ENCODE measurements at regions not wholly inside any gene's neighbourhood (a gene's known extent, or its start where the extent isn't known, plus 50 kb on each side); places are given as distances from the start of the nearest gene placed in this dataset.
"Not testable (repeated sequence)": the region's sequence is repeated elsewhere in the genome, so short reads cannot be mapped to it uniquely, and the experiment has no call there.

- not testable (repeated sequence) for DNase-seq (ENCODE audit: low read depth, low spot score)
These were observed 581.8 kb downstream of the SUCLG1 start for GRCh38 chr2:83877261-83877660.

- DNase-seq (ENCODE audit: low read depth, low spot score) = no peak
These were observed 584.2 kb downstream of the SUCLG1 start for GRCh38 chr2:83874712-83875430.

- DNase-seq (ENCODE audit: low read depth, low spot score) = no peak
These were observed 585.0 kb downstream of the SUCLG1 start for GRCh38 chr2:83874066-83874465.

- DNase-seq (ENCODE audit: low read depth, low spot score) = no peak
These were observed 586.0 kb downstream of the SUCLG1 start for GRCh38 chr2:83873110-83873509.

- DNase-seq (ENCODE audit: low read depth, low spot score) = no peak
These were observed 592.9 kb downstream of the SUCLG1 start for GRCh38 chr2:83866211-83866610.

- DNase-seq (ENCODE audit: low read depth, low spot score) = no peak
These were observed 596.5 kb downstream of the SUCLG1 start for GRCh38 chr2:83862600-83862999.

GRCh38 chr2:83860320-83860719 is 598.8 kb downstream of the SUCLG1 start:
- no peak for DNase-seq (ENCODE audit: low read depth, low spot score)

GRCh38 chr2:83859553-83859952 is 599.5 kb downstream of the SUCLG1 start:
- no peak for DNase-seq (ENCODE audit: low read depth, low spot score)

GRCh38 chr2:83851066-83851465 is 608.0 kb downstream of the SUCLG1 start:
- DNase-seq (ENCODE audit: low read depth, low spot score) = no peak

GRCh38 chr2:83850071-83850725 is 608.9 kb downstream of the SUCLG1 start:
- DNase-seq (ENCODE audit: low read depth, low spot score) = no peak

GRCh38 chr2:83844490-83844889 is 614.6 kb downstream of the SUCLG1 start:
- DNase-seq (ENCODE audit: low read depth, low spot score) = no peak

GRCh38 chr2:83842421-83842820 is 616.7 kb downstream of the SUCLG1 start:
- no peak for DNase-seq (ENCODE audit: low read depth, low spot score)

GRCh38 chr2:83837823-83838222 is 621.3 kb downstream of the SUCLG1 start:
- DNase-seq (ENCODE audit: low read depth, low spot score) = no peak

- DNase-seq (ENCODE audit: low read depth, low spot score) = no peak
These were observed 631.5 kb downstream of the SUCLG1 start for GRCh38 chr2:83827618-83828017.

- no peak for DNase-seq (ENCODE audit: low read depth, low spot score)
These were observed 632.5 kb downstream of the SUCLG1 start for GRCh38 chr2:83826577-83826976.

- no peak for DNase-seq (ENCODE audit: low read depth, low spot score)
These were observed 635.9 kb downstream of the SUCLG1 start for GRCh38 chr2:83823229-83823628.

- no peak for DNase-seq (ENCODE audit: low read depth, low spot score)
These were observed 641.6 kb downstream of the SUCLG1 start for GRCh38 chr2:83817511-83817910.

GRCh38 chr2:83808878-83809277 is 650.2 kb downstream of the SUCLG1 start:
- DNase-seq (ENCODE audit: low read depth, low spot score) = no peak

- DNase-seq (ENCODE audit: low read depth, low spot score) = no peak
These were observed 656.5 kb downstream of the SUCLG1 start for GRCh38 chr2:83802604-83803003.

GRCh38 chr2:83795777-83796176 is 663.3 kb downstream of the SUCLG1 start:
- no peak for DNase-seq (ENCODE audit: low read depth, low spot score)

- not testable (repeated sequence) for DNase-seq (ENCODE audit: low read depth, low spot score)
These were observed 668.6 kb downstream of the SUCLG1 start for GRCh38 chr2:83790467-83790866.

GRCh38 chr2:83789674-83790073 is 669.4 kb downstream of the SUCLG1 start:
- not testable (repeated sequence) for DNase-seq (ENCODE audit: low read depth, low spot score)

GRCh38 chr2:83788938-83789566 is 670.0 kb downstream of the SUCLG1 start:
- not testable (repeated sequence) for DNase-seq (ENCODE audit: low read depth, low spot score)

Data from activated CD4-positive, CD25-positive, alpha-beta regulatory T cell treated with anti-CD3 and anti-CD28 coated beads, Interleukin-2, amount 50 U/mL, for 16 hours (primary cell).